ENCODE measurements at regions not wholly inside any gene's neighbourhood (a gene's known extent, or its start where the extent isn't known, plus 50 kb on each side); places are given as distances from the start of the nearest gene placed in this dataset.

GRCh38 chr11:32039149-32039548, 51.7 kb upstream of the RCN1 start:
- H3K4me3 ChIP-seq (ENCODE audit: low read depth, low read length): no peak overlapping the region
- no peak for TF ChIP-seq CTCF (IDR thresholded peaks at IDR 0.05; ENCODE audit: low read depth, low read length, missing control alignments)
- in situ Hi-C loops (cut with HindIII; ENCODE audit: low sequenced_read_pairs): no loop called here
- no peak for DNase-seq (ENCODE audit: low read depth)

- no peak overlapping the region for H3K4me3 ChIP-seq (ENCODE audit: low read depth, low read length)
- DNase-seq (ENCODE audit: low read depth): peak; percentile 42
- TF ChIP-seq CTCF (IDR thresholded peaks at IDR 0.05; ENCODE audit: low read depth, low read length, missing control alignments): no peak
- in situ Hi-C loops (cut with HindIII; ENCODE audit: low sequenced_read_pairs): no loop called here
Observed at GRCh38 chr11:32034680-32035079, 56.2 kb upstream of the RCN1 start.

GRCh38 chr11:32034149-32034548, 56.7 kb upstream of the RCN1 start:
- in situ Hi-C loops (cut with HindIII; ENCODE audit: low sequenced_read_pairs): no loop called here
- no peak overlapping the region for H3K4me3 ChIP-seq (ENCODE audit: low read depth, low read length)
- DNase-seq (ENCODE audit: low read depth): peak; percentile 96
- TF ChIP-seq CTCF (IDR thresholded peaks at IDR 0.05; ENCODE audit: low read depth, low read length, missing control alignments): no peak

- no peak for TF ChIP-seq CTCF (IDR thresholded peaks at IDR 0.05; ENCODE audit: low read depth, low read length, missing control alignments)
- in situ Hi-C loops (cut with HindIII; ENCODE audit: low sequenced_read_pairs): no loop called here
- H3K4me3 ChIP-seq (ENCODE audit: low read depth, low read length): no peak overlapping the region
- DNase-seq (ENCODE audit: low read depth): no peak
Observed at GRCh38 chr11:32033491-32033890, 57.4 kb upstream of the RCN1 start.

GRCh38 chr11:32033067-32033466, 57.8 kb upstream of the RCN1 start:
- TF ChIP-seq CTCF (IDR thresholded peaks at IDR 0.05; ENCODE audit: low read depth, low read length, missing control alignments): no peak
- no peak for DNase-seq (ENCODE audit: low read depth)
- in situ Hi-C loops (cut with HindIII; ENCODE audit: low sequenced_read_pairs): no loop called here
- H3K4me3 ChIP-seq (ENCODE audit: low read depth, low read length): no peak overlapping the region

GRCh38 chr11:32032478-32032877, 58.4 kb upstream of the RCN1 start:
- no peak for TF ChIP-seq CTCF (IDR thresholded peaks at IDR 0.05; ENCODE audit: low read depth, low read length, missing control alignments)
- in situ Hi-C loops (cut with HindIII; ENCODE audit: low sequenced_read_pairs): no loop called here
- DNase-seq (ENCODE audit: low read depth): no peak
- H3K4me3 ChIP-seq (ENCODE audit: low read depth, low read length): no peak overlapping the region

GRCh38 chr11:32032052-32032451, 58.8 kb upstream of the RCN1 start:
- TF ChIP-seq CTCF (IDR thresholded peaks at IDR 0.05; ENCODE audit: low read depth, low read length, missing control alignments): no peak
- in situ Hi-C loops (cut with HindIII; ENCODE audit: low sequenced_read_pairs): no loop called here
- DNase-seq (ENCODE audit: low read depth): no peak
- no peak overlapping the region for H3K4me3 ChIP-seq (ENCODE audit: low read depth, low read length)

Measured in astrocyte of the cerebellum (primary cell).